ENCODE measurements at regions not wholly inside any gene's neighbourhood (a gene's known extent, or its start where the extent isn't known, plus 50 kb on each side); places are given as distances from the start of the nearest gene placed in this dataset.

GRCh38 chr13:44873461-44873860 is 115.8 kb downstream of the NUFIP1 start (continued):
- no peak for TF ChIP-seq IKZF3 (tag by site-specific recombination; IDR thresholded peaks at IDR 0.05)
- no peak for TF ChIP-seq ZNF830 (tag by site-specific recombination; IDR thresholded peaks at IDR 0.05; ENCODE audit: low read depth)
- no peak for TF ChIP-seq ZNF529 (tag by site-specific recombination; IDR thresholded peaks at IDR 0.05; ENCODE audit: insufficient replicate concordance)
- TF ChIP-seq ZNF621 (tag by site-specific recombination; IDR thresholded peaks at IDR 0.05): no peak
- TF ChIP-seq ZNF175 (tag by site-specific recombination; IDR thresholded peaks at IDR 0.05): no peak

- Histone ChIP-seq H3K9me3 (ENCODE audit: control insufficient read depth, insufficient read depth, low read depth, low read length) (no peaks in the 10 kb centered on the region), H3K27ac (ENCODE audit: extremely low read depth, low read depth, low read length) (no peak overlapping the region), H3K4me3 (ENCODE audit: low read depth, low read length) (no peak overlapping the region), H3K4me1 (ENCODE audit: control insufficient read depth, insufficient read depth, low read length) (no peaks in the 10 kb centered on the region), H3K36me3 (ENCODE audit: control insufficient read depth in 2 of 2, insufficient read depth in 1 of 2, low read length in 2 of 2) (no peaks in the 10 kb centered on the region)
- TF ChIP-seq ZNF624 (tag by site-specific recombination; IDR thresholded peaks at IDR 0.05) (no peak), ZNF184 (tag by site-specific recombination; IDR thresholded peaks at IDR 0.05) (no peak), ZBTB17 (tag by site-specific recombination; IDR thresholded peaks at IDR 0.05) (no peak), ZBTB48 (tag by site-specific recombination; IDR thresholded peaks at IDR 0.05) (no peak), ZNF621 (tag by site-specific recombination; IDR thresholded peaks at IDR 0.05) (no peak), ZXDB (tag by site-specific recombination; IDR thresholded peaks at IDR 0.05) (no peak), ZNF623 (tag by site-specific recombination; IDR thresholded peaks at IDR 0.05) (no peak), ZNF280C (tag by site-specific recombination; IDR thresholded peaks at IDR 0.05) (no peak), ZNF658 (tag by site-specific recombination; IDR thresholded peaks at IDR 0.05) (no peak), HIC1 (tag by site-specific recombination; IDR thresholded peaks at IDR 0.05) (no peak), INSM2 (tag by site-specific recombination; IDR thresholded peaks at IDR 0.05) (no peak), SP2 (tag by site-specific recombination; IDR thresholded peaks at IDR 0.05) (no peak), ZNF560 (tag by site-specific recombination; IDR thresholded peaks at IDR 0.05; ENCODE audit: borderline replicate concordance) (no peak), KLF16 (tag by site-specific recombination; IDR thresholded peaks at IDR 0.05) (no peak), ZNF677 (tag by site-specific recombination; IDR thresholded peaks at IDR 0.05) (no peak), BCL11A (tag by site-specific recombination; IDR thresholded peaks at IDR 0.05; ENCODE audit: low read depth) (no peak), ZBTB10 (tag by site-specific recombination; IDR thresholded peaks at IDR 0.05) (no peak)
- ChIA-PET CTCF (interaction anchor here (0.5 to 0.7 kb wide), 2 partner anchors 16 to 125 kb away, joined by 5 read pairs; no protein-coding TSS in a partner anchor), POLR2A (no interaction called here)
These were observed 116.5 kb downstream of the NUFIP1 start for GRCh38 chr13:44872751-44873150.
